ENCODE measurements at regions not wholly inside any gene's neighbourhood (a gene's known extent, or its start where the extent isn't known, plus 50 kb on each side); places are given as distances from the start of the nearest gene placed in this dataset.

DNA sequence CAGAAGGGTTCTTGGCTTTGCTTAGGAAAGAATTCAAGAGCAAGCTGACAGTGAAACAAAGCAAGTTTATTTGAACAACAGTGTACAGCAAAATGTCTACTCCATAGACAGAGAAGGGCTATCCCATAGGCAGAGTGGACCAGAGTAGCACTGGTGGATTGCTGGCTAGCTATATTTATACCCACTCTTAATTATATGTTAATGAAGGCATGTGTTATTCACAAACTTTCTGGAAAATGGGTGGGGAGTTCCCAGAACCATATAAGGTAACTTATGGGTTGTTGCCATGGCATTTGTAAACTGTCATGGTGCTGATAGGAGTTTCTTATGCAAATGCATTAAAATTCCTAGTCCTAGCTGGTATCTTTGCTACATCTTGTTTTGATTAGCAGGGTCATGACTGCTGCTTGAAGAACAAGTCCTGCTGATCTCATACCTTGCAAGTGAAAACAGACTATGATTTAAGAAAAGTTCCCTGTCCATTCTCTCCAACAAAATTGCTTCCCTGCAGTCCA, 330.5 kb downstream of the BUD13 start:
- no peaks in the 10 kb centered on the region for H3K9me3 ChIP-seq
- intact Hi-C loops (cut with DNase I): no loop called here
- no peaks in the 10 kb centered on the region for H3K27me3 ChIP-seq (replicated peaks; ENCODE audit: insufficient read depth)
- no peaks in the 10 kb centered on the region for H3K4me1 ChIP-seq (replicated peaks)
- TF ChIP-seq POLR2A (IDR thresholded peaks at IDR 0.05): no peak
- no peak for TF ChIP-seq POLR2AphosphoS5 (IDR thresholded peaks at IDR 0.05)
- TF ChIP-seq, protein P1, sequence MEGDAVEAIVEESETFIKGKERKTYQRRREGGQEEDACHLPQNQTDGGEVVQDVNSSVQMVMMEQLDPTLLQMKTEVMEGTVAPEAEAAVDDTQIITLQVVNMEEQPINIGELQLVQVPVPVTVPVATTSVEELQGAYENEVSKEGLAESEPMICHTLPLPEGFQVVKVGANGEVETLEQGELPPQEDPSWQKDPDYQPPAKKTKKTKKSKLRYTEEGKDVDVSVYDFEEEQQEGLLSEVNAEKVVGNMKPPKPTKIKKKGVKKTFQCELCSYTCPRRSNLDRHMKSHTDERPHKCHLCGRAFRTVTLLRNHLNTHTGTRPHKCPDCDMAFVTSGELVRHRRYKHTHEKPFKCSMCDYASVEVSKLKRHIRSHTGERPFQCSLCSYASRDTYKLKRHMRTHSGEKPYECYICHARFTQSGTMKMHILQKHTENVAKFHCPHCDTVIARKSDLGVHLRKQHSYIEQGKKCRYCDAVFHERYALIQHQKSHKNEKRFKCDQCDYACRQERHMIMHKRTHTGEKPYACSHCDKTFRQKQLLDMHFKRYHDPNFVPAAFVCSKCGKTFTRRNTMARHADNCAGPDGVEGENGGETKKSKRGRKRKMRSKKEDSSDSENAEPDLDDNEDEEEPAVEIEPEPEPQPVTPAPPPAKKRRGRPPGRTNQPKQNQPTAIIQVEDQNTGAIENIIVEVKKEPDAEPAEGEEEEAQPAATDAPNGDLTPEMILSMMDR (IDR thresholded peaks at IDR 0.05): no peak
- no peak overlapping the region for H3K4me3 ChIP-seq
- H3K27ac ChIP-seq: no peak overlapping the region
- no peaks in the 10 kb centered on the region for H3K36me3 ChIP-seq
- no peak for DNase-seq (ENCODE audit: low spot score)

DNA sequence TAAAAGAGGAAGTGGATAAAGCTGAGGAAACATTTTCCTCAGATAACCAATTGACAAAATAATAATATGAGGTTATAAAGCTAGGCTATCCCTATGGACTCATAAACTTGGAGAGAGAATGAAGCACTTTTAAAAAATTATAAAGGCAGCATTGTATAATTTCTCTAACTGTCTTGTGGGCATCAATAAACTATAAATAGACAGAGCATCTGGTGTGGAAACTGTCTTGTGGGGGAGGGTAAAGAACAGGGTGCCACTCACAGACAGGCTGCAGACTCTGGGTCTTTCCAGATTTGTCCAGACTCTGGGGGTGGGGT, 333.5 kb downstream of the BUD13 start:
- Histone ChIP-seq H3K36me3 (no peaks in the 10 kb centered on the region), H3K27me3 (replicated peaks; ENCODE audit: insufficient read depth) (no peaks in the 10 kb centered on the region), H3K4me3 (no peak overlapping the region), H3K4me1 (replicated peaks) (no peaks in the 10 kb centered on the region), H3K27ac (no peak overlapping the region), H3K9me3 (no peaks in the 10 kb centered on the region)
- no peak for TF ChIP-seq POLR2AphosphoS5 (IDR thresholded peaks at IDR 0.05)
- TF ChIP-seq POLR2A (IDR thresholded peaks at IDR 0.05): no peak
- TF ChIP-seq, protein P1 (IDR thresholded peaks at IDR 0.05): no peak
- intact Hi-C loops (cut with DNase I): no loop called here
- DNase-seq (ENCODE audit: low spot score): no peak

GRCh38 chr11:116438651-116439360, 334.0 kb downstream of the BUD13 start:
- intact Hi-C loops (cut with DNase I): no loop called here

GRCh38 chr11:116434986-116435385, 337.8 kb downstream of the BUD13 start:
- DNase-seq (ENCODE audit: low spot score): no peak
- 68% methylated on average over 2 of the region's 2 CpGs for WGBS
- TF ChIP-seq, protein P1 (IDR thresholded peaks at IDR 0.05): no peak
- no peak for TF ChIP-seq POLR2AphosphoS5 (IDR thresholded peaks at IDR 0.05)
- TF ChIP-seq POLR2A (IDR thresholded peaks at IDR 0.05): no peak
- Histone ChIP-seq H3K36me3 (no peaks in the 10 kb centered on the region), H3K4me3 (no peak overlapping the region), H3K4me1 (replicated peaks) (no peaks in the 10 kb centered on the region), H3K9me3 (no peaks in the 10 kb centered on the region), H3K27ac (no peak overlapping the region), H3K27me3 (replicated peaks; ENCODE audit: insufficient read depth) (no peaks in the 10 kb centered on the region)
- intact Hi-C loops (cut with DNase I): no loop called here

More at GRCh38 chr11:116438651-116439360, 334.0 kb downstream of the BUD13 start:
- Histone ChIP-seq H3K4me1 (replicated peaks) (no peaks in the 10 kb centered on the region), H3K4me3 (no peak overlapping the region), H3K27ac (no peak overlapping the region), H3K27me3 (replicated peaks; ENCODE audit: insufficient read depth) (no peaks in the 10 kb centered on the region), H3K9me3 (no peaks in the 10 kb centered on the region), H3K36me3 (no peaks in the 10 kb centered on the region)
- no peak for TF ChIP-seq POLR2A (IDR thresholded peaks at IDR 0.05)
- TF ChIP-seq POLR2AphosphoS5 (IDR thresholded peaks at IDR 0.05): no peak
- TF ChIP-seq, protein P1 (IDR thresholded peaks at IDR 0.05): no peak
- 67% methylated on average over 6 of the region's 6 CpGs for WGBS
- DNase-seq (ENCODE audit: low spot score): no peak

GRCh38 chr11:116432301-116432700, 340.5 kb downstream of the BUD13 start:
- intact Hi-C loops (cut with DNase I): no loop called here
- no peaks in the 10 kb centered on the region for H3K36me3 ChIP-seq
- WGBS: 89% methylated on average over 9 of the region's 9 CpGs
- H3K9me3 ChIP-seq: no peaks in the 10 kb centered on the region
- no peaks in the 10 kb centered on the region for H3K4me1 ChIP-seq (replicated peaks)
- DNase-seq (ENCODE audit: low spot score): no peak
- no peaks in the 10 kb centered on the region for H3K27me3 ChIP-seq (replicated peaks; ENCODE audit: insufficient read depth)
- TF ChIP-seq, protein P1 (IDR thresholded peaks at IDR 0.05): no peak
- TF ChIP-seq POLR2AphosphoS5 (IDR thresholded peaks at IDR 0.05) (no peak), POLR2A (IDR thresholded peaks at IDR 0.05) (no peak)
- no peak overlapping the region for H3K27ac ChIP-seq
- no peak overlapping the region for H3K4me3 ChIP-seq

Measured in prostate gland (tissue), 2 donors.